Smooth muscle cell (in vitro differentiated cells): ENCODE measurements at regions not wholly inside any gene's neighbourhood (a gene's known extent, or its start where the extent isn't known, plus 50 kb on each side); places are given as distances from the start of the nearest gene placed in this dataset.
A peak's percentile ranks its signal among the peaks of the same experiment; 100 is the strongest.
"Not testable (repeated sequence)": the region's sequence is repeated elsewhere in the genome, so short reads cannot be mapped to it uniquely, and the experiment has no call there.

Source experiments
- DNase-seq: peaks from one replicate; lab custom pipeline; 2025; ENCODE audit not compliant: unreplicated experiment; lab: John Stamatoyannopoulos, UW
- H2AFZ ChIP-seq: fragments of 200-600 bp; sonication (generic); 2 replicates; pipeline ENCODE4 v1.6.0; 2016; ENCODE audit warnings: antibody characterized with exemption, low read depth, mild to moderate bottlenecking
- H3F3A ChIP-seq: fragments of 200-600 bp; sonication (generic); 2 replicates; pipeline ENCODE4 v1.6.0; 2017; ENCODE audit warnings: antibody characterized with exemption, low read depth
- H3K27ac ChIP-seq: fragments of 200-600 bp; sonication (generic); 2 replicates; pipeline ENCODE4 v1.5.1; 2016; ENCODE audit warnings: low read depth, mild to moderate bottlenecking
- H3K27me3 ChIP-seq: fragments of 200-600 bp; sonication (generic); 2 replicates; pipeline ENCODE4 v1.6.1; 2016; ENCODE audit warnings: low read depth, mild to moderate bottlenecking
- H3K36me3 ChIP-seq: fragments of 200-600 bp; sonication (generic); 2 replicates; pipeline ENCODE4 v1.5.1; 2016; ENCODE audit warnings: low read depth
- H3K4me1 ChIP-seq: fragments of 200-600 bp; sonication (generic); 2 replicates; pipeline ENCODE4 v1.5.1; 2016; ENCODE audit warnings: low read depth
- H3K4me2 ChIP-seq: fragments of 200-600 bp; sonication (generic); 2 replicates; pipeline ENCODE4 v1.6.0; 2016; ENCODE audit warnings: mild to moderate bottlenecking
- H3K4me3 ChIP-seq: fragments of 200-600 bp; sonication (generic); 2 replicates; pipeline ENCODE4 v1.5.1; 2016; ENCODE audit warnings: mild to moderate bottlenecking
- H3K79me2 ChIP-seq: fragments of 200-600 bp; sonication (generic); 2 replicates; pipeline ENCODE4 v1.6.0; 2016; ENCODE audit warnings: low read depth, mild to moderate bottlenecking
- H3K9ac ChIP-seq: fragments of 200-600 bp; sonication (generic); 2 replicates; pipeline ENCODE4 v1.6.0; 2016; ENCODE audit warnings: low read depth
- H3K9me3 ChIP-seq: fragments of 200-600 bp; sonication (generic); replicated peaks from 2 replicates; pipeline ENCODE4 v1.5.1; 2016; ENCODE audit warnings: low read depth
- H4K20me1 ChIP-seq: fragments of 200-600 bp; sonication (generic); 2 replicates; pipeline ENCODE4 v1.6.0; 2016; ENCODE audit warnings: low read depth
- CTCF ChIP-seq: fragments of 200-600 bp; sonication (generic); IDR thresholded peaks from 2 replicates; pipeline ENCODE4 v1.5.1; 2017; ENCODE audit warnings: borderline replicate concordance, mild to moderate bottlenecking, antibody characterized with exemption; ENCODE audit not compliant: insufficient read depth, poor library complexity, severe bottlenecking
- WGBS: methylation state at CpG from one replicate; pipeline ENCODE4 v1.1.7; 2016; ENCODE audit warnings: low lambda C conversion rate; 5-methylcytosine and 5-hydroxymethylcytosine counted together

GRCh38 chr5:99553211-99553810 is 624.5 kb upstream of the CHD1 start:
- Histone ChIP-seq H2AFZ (no peak overlapping the region), H3K27me3 (no peaks in the 10 kb centered on the region), H3K27ac (no peak overlapping the region), H3K4me2 (no peak overlapping the region), H4K20me1 (no peaks in the 10 kb centered on the region), H3K9me3 (no peaks in the 10 kb centered on the region), H3K79me2 (no peaks in the 10 kb centered on the region), H3K4me3 (no peak overlapping the region), H3K9ac (no peak overlapping the region), H3F3A (no peaks in the 10 kb centered on the region), H3K36me3 (no peaks in the 10 kb centered on the region), H3K4me1 (no peaks in the 10 kb centered on the region)
- TF ChIP-seq CTCF: no peak
- WGBS: 90% methylated on average over 1 of the region's 1 CpG
- DNase-seq: no peak

GRCh38 chr5:99544356-99544755 is 615.5 kb upstream of the CHD1 start:
- no peak for TF ChIP-seq CTCF
- Histone ChIP-seq H3K27me3 (no peaks in the 10 kb centered on the region), H3K79me2 (no peaks in the 10 kb centered on the region), H2AFZ (no peak overlapping the region), H4K20me1 (no peaks in the 10 kb centered on the region), H3K9ac (no peak overlapping the region), H3K4me2 (peak overlapping the region; percentile 29), H3K9me3 (no peaks in the 10 kb centered on the region), H3K27ac (peak overlapping the region; percentile 23), H3K4me1 (no peaks in the 10 kb centered on the region), H3K4me3 (no peak overlapping the region), H3K36me3 (no peaks in the 10 kb centered on the region), H3F3A (peaks cover 5% of the 10 kb centered on the region)
- WGBS: 21% methylated on average over 1 of the region's 1 CpG
- no peak for DNase-seq

GRCh38 chr5:99543841-99544240 is 615.0 kb upstream of the CHD1 start:
- Histone ChIP-seq H3K4me3 (no peak overlapping the region), H3F3A (peaks cover 5% of the 10 kb centered on the region), H3K4me1 (no peaks in the 10 kb centered on the region), H3K79me2 (no peaks in the 10 kb centered on the region), H3K9ac (no peak overlapping the region), H3K9me3 (no peaks in the 10 kb centered on the region), H2AFZ (no peak overlapping the region), H3K4me2 (peak overlapping the region; percentile 29), H3K27me3 (no peaks in the 10 kb centered on the region), H3K27ac (peak overlapping the region; percentile 23), H4K20me1 (no peaks in the 10 kb centered on the region), H3K36me3 (no peaks in the 10 kb centered on the region)
- no peak for TF ChIP-seq CTCF
- 36% methylated on average over 4 of the region's 4 CpGs for WGBS
- no peak for DNase-seq

- WGBS: 96% methylated on average over 12 of the region's 13 CpGs
- H3K4me2 ChIP-seq, DNase-seq, H3K4me3 ChIP-seq, H2AFZ ChIP-seq, H3K4me1 ChIP-seq, H3F3A ChIP-seq, H3K36me3 ChIP-seq, H3K79me2 ChIP-seq, H4K20me1 ChIP-seq, H3K9me3 ChIP-seq, H3K27ac ChIP-seq, H3K9ac ChIP-seq, H3K27me3 ChIP-seq: not testable (repeated sequence)
Measured at GRCh38 chr5:99534241-99534640, 605.4 kb upstream of the CHD1 start.

- not testable (repeated sequence) for H2AFZ ChIP-seq, H3K9me3 ChIP-seq, H3K27me3 ChIP-seq, H3K27ac ChIP-seq, H4K20me1 ChIP-seq, DNase-seq, H3K4me1 ChIP-seq, H3K4me2 ChIP-seq, H3K79me2 ChIP-seq, H3K36me3 ChIP-seq, H3F3A ChIP-seq, H3K9ac ChIP-seq, H3K4me3 ChIP-seq
- 62% methylated on average over 1 of the region's 1 CpG for WGBS
Measured at GRCh38 chr5:99521666-99522065, 592.9 kb upstream of the CHD1 start.

- H3K36me3 ChIP-seq, DNase-seq, H3K4me3 ChIP-seq, H3K9ac ChIP-seq, H3F3A ChIP-seq, H3K27me3 ChIP-seq, H3K79me2 ChIP-seq, H3K9me3 ChIP-seq, H4K20me1 ChIP-seq, H3K4me1 ChIP-seq: not testable (repeated sequence)
- WGBS: 25% methylated on average over 5 of the region's 6 CpGs
- H2AFZ ChIP-seq: peak overlapping the region; percentile 80
- peak overlapping the region; percentile 30 for H3K4me2 ChIP-seq
- H3K27ac ChIP-seq: peak overlapping the region; percentile 49
Measured at GRCh38 chr5:99515864-99516490, 587.2 kb upstream of the CHD1 start.
